ENCODE measurements at regions not wholly inside any gene's neighbourhood (a gene's known extent, or its start where the extent isn't known, plus 50 kb on each side); places are given as distances from the start of the nearest gene placed in this dataset.

DNA sequence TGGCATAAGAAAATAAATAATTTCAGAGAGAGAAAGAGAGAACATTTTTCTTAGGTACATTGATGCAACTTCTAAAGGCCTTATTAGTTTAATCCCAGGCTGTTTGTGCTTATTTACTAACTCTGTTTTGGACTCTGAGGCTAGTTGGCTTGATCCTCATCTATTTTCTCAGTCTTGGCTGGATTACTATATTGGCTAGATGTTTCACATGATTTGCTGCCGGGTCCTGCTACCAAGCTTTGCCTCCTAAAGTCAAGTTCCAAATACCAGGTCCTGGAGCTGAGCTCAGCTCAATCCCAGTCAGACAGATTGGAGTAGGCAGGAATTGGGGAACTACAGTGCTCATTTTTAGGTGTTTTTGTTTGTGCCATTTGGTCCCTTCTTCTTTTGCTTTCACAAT, 340.8 kb downstream of the BCAT1 start:
- Histone ChIP-seq H3K36me3 (no peaks in the 10 kb centered on the region), H3K4me3 (no peak overlapping the region), H3K4me1 (no peaks in the 10 kb centered on the region), H3K27me3 (no peaks in the 10 kb centered on the region), H3K9me3 (no peaks in the 10 kb centered on the region), H3K27ac (no peak overlapping the region)
- WGBS, 2 donors, result 0 to 65% methylated on average over 1 of the region's 1 CpG
- no peak for DNase-seq
- TF ChIP-seq POLR2A (IDR thresholded peaks at IDR 0.05) (no peak), CTCF (IDR thresholded peaks at IDR 0.05) (no peak), POLR2AphosphoS5 (IDR thresholded peaks at IDR 0.05) (no peak), EP300 (IDR thresholded peaks at IDR 0.05) (no peak)
- no peak for ATAC-seq (ENCODE audit: low FRiP score in 2 of 2)

- Histone ChIP-seq H3K4me1 (no peaks in the 10 kb centered on the region), H3K27me3 (no peaks in the 10 kb centered on the region), H3K36me3 (no peaks in the 10 kb centered on the region), H3K27ac (no peak overlapping the region), H3K4me3 (no peak overlapping the region), H3K9me3 (no peaks in the 10 kb centered on the region)
- no peak for DNase-seq
- 82 to 89% methylated on average over 4 of the region's 4 CpGs for WGBS, 2 donors
- ATAC-seq (ENCODE audit: low FRiP score in 2 of 2), result no peak
- TF ChIP-seq POLR2AphosphoS5 (IDR thresholded peaks at IDR 0.05) (no peak), EP300 (IDR thresholded peaks at IDR 0.05) (no peak), POLR2A (IDR thresholded peaks at IDR 0.05) (no peak), CTCF (IDR thresholded peaks at IDR 0.05) (no peak)
Observed at GRCh38 chr12:24605916-24606315, 343.0 kb downstream of the BCAT1 start.

DNA sequence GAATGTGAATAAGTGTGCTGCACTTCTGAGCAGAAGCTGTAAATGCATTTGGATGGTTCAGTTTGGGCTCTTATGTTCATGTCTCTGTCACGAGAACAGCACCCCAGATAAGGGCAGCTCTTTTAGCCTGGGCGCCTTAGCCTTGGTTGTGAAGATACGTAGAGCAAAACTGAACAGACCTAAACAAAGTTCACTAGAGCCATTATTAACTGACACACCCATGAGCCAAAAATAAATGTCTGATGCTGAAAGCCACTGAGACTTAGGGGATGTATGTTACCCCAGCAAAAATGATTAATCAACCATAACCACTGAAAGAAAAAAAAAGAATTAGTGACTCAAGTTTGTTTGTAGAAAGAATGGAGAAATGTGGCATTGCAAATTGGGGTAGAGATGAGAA, 343.4 kb downstream of the BCAT1 start:
- no peaks in the 10 kb centered on the region for H3K9me3 ChIP-seq
- H3K27me3 ChIP-seq, result no peaks in the 10 kb centered on the region
- TF ChIP-seq EP300 (IDR thresholded peaks at IDR 0.05) (no peak), CTCF (IDR thresholded peaks at IDR 0.05) (no peak), POLR2A (IDR thresholded peaks at IDR 0.05) (no peak), POLR2AphosphoS5 (IDR thresholded peaks at IDR 0.05) (no peak)
- no peak overlapping the region for H3K27ac ChIP-seq
- H3K36me3 ChIP-seq, result no peaks in the 10 kb centered on the region
- H3K4me3 ChIP-seq, result no peak overlapping the region
- ATAC-seq (ENCODE audit: low FRiP score in 2 of 2) (no peak), DNase-seq (no peak)
- no peaks in the 10 kb centered on the region for H3K4me1 ChIP-seq
- 30 to 63% methylated on average over 3 of the region's 3 CpGs for WGBS, 2 donors

DNA sequence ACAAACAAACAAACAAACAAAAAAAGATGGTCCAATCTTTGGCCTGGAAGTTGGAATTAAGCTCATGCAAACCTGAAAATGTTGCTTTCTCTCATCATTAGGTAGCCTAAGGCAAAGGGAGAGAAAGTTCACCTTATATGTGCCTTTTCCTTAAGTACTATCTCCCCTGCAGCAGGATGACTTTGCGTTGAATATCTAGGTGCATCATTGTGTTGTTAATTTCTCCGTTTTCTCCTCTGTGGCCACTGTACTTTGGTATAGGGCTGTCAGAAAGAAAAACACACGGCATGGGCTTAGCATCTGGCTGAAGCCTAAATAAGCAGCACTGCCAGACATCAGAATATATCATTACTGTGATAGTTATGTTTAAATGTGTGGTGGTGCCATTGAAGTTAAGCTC, 345.5 kb downstream of the BCAT1 start:
- Histone ChIP-seq H3K9me3 (no peaks in the 10 kb centered on the region), H3K27ac (no peak overlapping the region), H3K4me3 (no peak overlapping the region), H3K27me3 (no peaks in the 10 kb centered on the region), H3K4me1 (no peaks in the 10 kb centered on the region), H3K36me3 (no peaks in the 10 kb centered on the region)
- TF ChIP-seq POLR2AphosphoS5 (IDR thresholded peaks at IDR 0.05) (no peak), POLR2A (IDR thresholded peaks at IDR 0.05) (no peak), EP300 (IDR thresholded peaks at IDR 0.05) (no peak), CTCF (IDR thresholded peaks at IDR 0.05) (no peak)
- WGBS, 2 donors, result 73 to 78% methylated on average over 3 of the region's 3 CpGs
- DNase-seq (no peak), ATAC-seq (ENCODE audit: low FRiP score in 2 of 2) (no peak)

- 10 to 21% methylated on average over 1 of the region's 1 CpG for WGBS, 2 donors
- no peaks in the 10 kb centered on the region for H3K9me3 ChIP-seq
- ATAC-seq (ENCODE audit: low FRiP score in 2 of 2) (no peak), DNase-seq (no peak)
- TF ChIP-seq EP300 (IDR thresholded peaks at IDR 0.05) (no peak), POLR2A (IDR thresholded peaks at IDR 0.05) (no peak), POLR2AphosphoS5 (IDR thresholded peaks at IDR 0.05) (no peak), CTCF (IDR thresholded peaks at IDR 0.05) (no peak)
- H3K27me3 ChIP-seq, result no peaks in the 10 kb centered on the region
- H3K4me3 ChIP-seq, result no peak overlapping the region
- H3K36me3 ChIP-seq, result no peaks in the 10 kb centered on the region
- H3K27ac ChIP-seq, result no peak overlapping the region
- no peaks in the 10 kb centered on the region for H3K4me1 ChIP-seq
Observed at GRCh38 chr12:24600996-24601395, 347.9 kb downstream of the BCAT1 start.

Measured in upper lobe of left lung (tissue), 6 donors.